DOHH2 (cell line): ENCODE measurements at regions not wholly inside any gene's neighbourhood (a gene's known extent, or its start where the extent isn't known, plus 50 kb on each side); places are given as distances from the start of the nearest gene placed in this dataset.
"Not testable (repeated sequence)": the region's sequence is repeated elsewhere in the genome, so short reads cannot be mapped to it uniquely, and the experiment has no call there.

Experiments
- H3F3A ChIP-seq: fragments of 200-600 bp; sonication (generic), shearing (Covaris generic); 2 replicates; pipeline ENCODE4 v1.6.0; 2016; ENCODE audit warnings: antibody characterized with exemption, mild to moderate bottlenecking; ENCODE audit not compliant: control insufficient read depth, insufficient read depth
- H3K27ac ChIP-seq: fragments of 200-600 bp; sonication (generic); 2 replicates; pipeline ENCODE4 v1.5.1; 2014; ENCODE audit warnings: low read depth, mild to moderate bottlenecking, low read length, moderate library complexity
- H3K27me3 ChIP-seq: fragments of 200-600 bp; sonication (generic); 2 replicates; pipeline ENCODE4 v1.6.1; 2014; ENCODE audit warnings: mild to moderate bottlenecking, low read length, mixed read lengths; ENCODE audit not compliant: control insufficient read depth
- H3K36me3 ChIP-seq: fragments of 200-600 bp; sonication (generic); 2 replicates; pipeline ENCODE4 v1.6.1; 2014; ENCODE audit warnings: mild to moderate bottlenecking, low read length, moderate library complexity, mixed read lengths; ENCODE audit not compliant: control insufficient read depth
- H3K4me1 ChIP-seq: fragments of 200-600 bp; sonication (generic); 2 replicates; pipeline ENCODE4 v1.6.1; 2014; ENCODE audit warnings: mild to moderate bottlenecking, low read length, mixed read lengths; ENCODE audit not compliant: control insufficient read depth
- H3K4me2 ChIP-seq: fragments of 200-600 bp; sonication (generic); 2 replicates; pipeline ENCODE4 v1.6.0; 2014; ENCODE audit warnings: mild to moderate bottlenecking, low read length, moderate library complexity
- H3K4me3 ChIP-seq: fragments of 200-600 bp; sonication (generic); 2 replicates; pipeline ENCODE4 v1.5.1; 2014; ENCODE audit warnings: mild to moderate bottlenecking, low read length, mixed read lengths
- H3K79me2 ChIP-seq: fragments of 200-600 bp; sonication (generic); 2 replicates; pipeline ENCODE4 v1.6.1; 2014; ENCODE audit warnings: mild to moderate bottlenecking, low read length, mixed read lengths; ENCODE audit not compliant: control insufficient read depth
- H3K9me2 ChIP-seq: fragments of 200-600 bp; sonication (generic); replicated peaks from 2 replicates; pipeline ENCODE4 v1.6.1; 2014; ENCODE audit warnings: mild to moderate bottlenecking, low read length, mixed read lengths; ENCODE audit not compliant: control insufficient read depth
- H3K9me3 ChIP-seq: fragments of 200-600 bp; sonication (generic); 2 replicates; pipeline ENCODE4 v1.6.1; 2014; ENCODE audit warnings: antibody characterized with exemption, low read length, mixed read lengths; ENCODE audit not compliant: control insufficient read depth, insufficient read depth
- H4K20me1 ChIP-seq: fragments of 200-600 bp; sonication (generic); 2 replicates; pipeline ENCODE4 v1.6.0; 2014; ENCODE audit warnings: low read depth, mild to moderate bottlenecking, antibody characterized with exemption, low read length, moderate library complexity; ENCODE audit not compliant: control insufficient read depth, insufficient read depth
- CTCF ChIP-seq: fragments of 200-600 bp; sonication (generic); IDR thresholded peaks from one replicate; pipeline ENCODE4 v1.5.1; 2014; ENCODE audit warnings: antibody characterized with exemption, mild to moderate bottlenecking, low read depth, low read length; ENCODE audit not compliant: poor library complexity, severe bottlenecking
- EZH2phosphoT487 ChIP-seq: fragments of 200-600 bp; sonication (generic); IDR thresholded peaks from 2 replicates; pipeline ENCODE4 v1.6.1; 2017; ENCODE audit warnings: borderline replicate concordance, mild to moderate bottlenecking, antibody characterized with exemption, low read length, moderate library complexity, mixed read lengths

- no peaks in the 10 kb centered on the region for H3K9me2 ChIP-seq
- H3K79me2 ChIP-seq = no peaks in the 10 kb centered on the region
- no peaks in the 10 kb centered on the region for H3K9me3 ChIP-seq
- no peak overlapping the region for H3K4me2 ChIP-seq
- H4K20me1 ChIP-seq = no peaks in the 10 kb centered on the region
- H3F3A ChIP-seq = no peaks in the 10 kb centered on the region
- no peaks in the 10 kb centered on the region for H3K4me1 ChIP-seq
- H3K36me3 ChIP-seq = no peaks in the 10 kb centered on the region
- no peak for TF ChIP-seq EZH2phosphoT487
- no peak for TF ChIP-seq CTCF
- H3K27me3 ChIP-seq = no peaks in the 10 kb centered on the region
- no peak overlapping the region for H3K4me3 ChIP-seq
- no peak overlapping the region for H3K27ac ChIP-seq
Observed at GRCh38 chr3:170670504-170670903, 84.6 kb upstream of the SLC7A14 start.

- H3K9me2 ChIP-seq, H3K79me2 ChIP-seq, H3K4me3 ChIP-seq, H3K4me1 ChIP-seq, H3K36me3 ChIP-seq, H3F3A ChIP-seq, H3K9me3 ChIP-seq, H3K4me2 ChIP-seq, H3K27ac ChIP-seq, H4K20me1 ChIP-seq, H3K27me3 ChIP-seq: not testable (repeated sequence)
Observed at GRCh38 chr3:170662986-170663385, 77.1 kb upstream of the SLC7A14 start.

- Histone ChIP-seq H3K27me3 (no peaks in the 10 kb centered on the region), H3K9me2 (no peaks in the 10 kb centered on the region), H3K36me3 (no peaks in the 10 kb centered on the region), H3K4me3 (no peak overlapping the region), H3K79me2 (no peaks in the 10 kb centered on the region), H3K4me1 (0 out of 2 replicates have a peak, but pooled peaks cover 2% of the 10 kb centered on the region), H3K27ac (no peak overlapping the region), H4K20me1 (no peaks in the 10 kb centered on the region), H3F3A (no peaks in the 10 kb centered on the region), H3K9me3 (no peaks in the 10 kb centered on the region), H3K4me2 (no peak overlapping the region)
- TF ChIP-seq CTCF = no peak
- no peak for TF ChIP-seq EZH2phosphoT487
Observed at GRCh38 chr3:170660139-170660538, 74.3 kb upstream of the SLC7A14 start.

- 0 out of 2 replicates have a peak, but pooled peaks cover 2% of the 10 kb centered on the region for H3K4me1 ChIP-seq
- TF ChIP-seq EZH2phosphoT487 = no peak
- no peak for TF ChIP-seq CTCF
Observed at GRCh38 chr3:170657312-170657711, 71.4 kb upstream of the SLC7A14 start.

More at GRCh38 chr3:170657312-170657711, 71.4 kb upstream of the SLC7A14 start:
- H3K4me2 ChIP-seq = no peak overlapping the region
- H3K9me3 ChIP-seq = no peaks in the 10 kb centered on the region
- H3K36me3 ChIP-seq = no peaks in the 10 kb centered on the region
- no peaks in the 10 kb centered on the region for H3K9me2 ChIP-seq
- H3K4me3 ChIP-seq = no peak overlapping the region
- no peaks in the 10 kb centered on the region for H3K79me2 ChIP-seq
- H3K27me3 ChIP-seq = no peaks in the 10 kb centered on the region
- no peak overlapping the region for H3K27ac ChIP-seq
- no peaks in the 10 kb centered on the region for H4K20me1 ChIP-seq
- H3F3A ChIP-seq = no peaks in the 10 kb centered on the region
